HG02588 (cell line): ENCODE measurements at regions not wholly inside any gene's neighbourhood (a gene's known extent, or its start where the extent isn't known, plus 50 kb on each side); places are given as distances from the start of the nearest gene placed in this dataset.

Experiments used
- ATAC-seq: cut with Tn5 transposase; IDR thresholded peaks from one replicate; pipeline ENCODE4 v1.9.1; 2021; ENCODE audit warnings: mild to moderate bottlenecking, moderate library complexity; ENCODE audit not compliant: unreplicated experiment

DNA sequence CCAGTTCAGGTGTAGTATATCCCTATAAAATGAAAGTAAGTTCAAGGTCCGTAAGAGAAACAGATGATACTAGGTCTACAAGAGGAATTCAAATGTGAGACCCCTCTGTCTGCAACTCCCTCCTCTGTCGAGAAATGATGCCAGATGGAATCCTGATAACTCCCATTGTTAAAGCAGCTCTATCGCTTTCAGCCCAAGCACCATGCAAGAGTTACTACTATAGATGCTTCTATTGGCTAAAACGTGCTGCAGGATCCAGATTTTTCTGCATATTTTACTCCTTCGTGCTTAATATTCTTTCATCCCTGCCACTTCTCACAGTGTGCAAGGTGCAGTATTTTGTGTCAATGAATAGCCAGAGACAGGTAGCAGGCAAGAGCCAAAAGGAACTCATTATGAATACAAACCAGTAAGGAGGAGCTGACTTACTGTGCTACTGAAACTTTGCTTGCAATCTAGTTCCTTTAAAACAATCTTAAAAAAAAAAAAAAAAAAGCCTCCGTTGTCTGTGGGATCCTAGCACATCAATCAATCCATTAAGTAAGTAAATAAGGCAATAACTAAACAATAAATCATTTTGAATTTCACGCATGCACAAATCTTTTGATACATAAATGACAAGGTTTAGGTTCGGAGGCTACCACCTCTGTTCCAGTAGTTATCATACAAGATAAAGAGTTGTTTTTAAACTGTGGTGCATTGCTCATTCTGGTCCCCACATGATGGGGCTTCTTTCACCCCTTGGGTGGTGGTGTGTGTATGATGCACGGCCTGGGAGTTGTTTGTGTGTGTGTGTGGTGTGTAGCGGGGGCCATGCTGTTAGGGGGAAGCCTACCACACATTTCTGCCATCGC lies 151.1 kb upstream of the MPDZ start:
- no peak for ATAC-seq

GRCh38 chr9:13429301-13430190 lies 150.1 kb upstream of the MPDZ start:
- ATAC-seq, result no peak

DNA sequence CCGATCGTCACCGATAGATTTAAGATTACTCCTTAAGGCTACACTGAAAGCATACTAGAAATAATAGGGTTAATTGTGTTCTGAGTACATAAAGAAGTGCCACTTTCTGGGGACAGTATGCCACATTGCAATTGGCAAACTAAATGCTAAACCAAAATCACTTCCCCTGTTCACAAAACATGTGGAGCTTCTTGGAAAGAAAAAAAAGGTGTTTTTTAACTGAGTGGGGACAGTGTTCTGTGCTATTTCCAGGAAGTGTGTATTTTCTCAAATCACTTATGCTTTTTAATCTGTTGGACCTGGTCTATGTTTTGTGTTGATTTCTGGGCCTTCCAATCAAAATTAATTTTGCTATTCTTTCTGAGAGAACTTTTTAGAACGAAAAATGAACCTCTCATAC lies 149.3 kb upstream of the MPDZ start:
- ATAC-seq, result no peak

DNA sequence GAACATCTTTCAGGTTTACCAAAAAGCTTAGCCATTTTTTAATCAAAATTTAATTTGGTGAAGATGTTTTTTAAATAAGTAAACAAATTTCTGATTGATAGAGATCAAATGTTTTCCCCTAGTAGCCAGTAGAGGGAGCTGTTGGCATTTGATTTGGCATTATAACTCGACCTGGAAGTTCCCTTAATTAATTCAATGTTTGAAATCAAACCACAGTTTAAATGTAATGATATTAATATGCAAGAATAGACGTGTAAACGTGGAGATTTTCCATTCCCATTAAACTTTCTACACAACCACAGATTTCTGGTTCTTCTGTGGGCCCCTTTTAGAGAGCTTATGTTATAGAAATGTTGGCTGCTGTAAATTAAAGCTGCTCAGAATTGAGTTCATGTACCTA lies 148.1 kb upstream of the MPDZ start:
- ATAC-seq, result no peak

- no peak for ATAC-seq
Measured at GRCh38 chr9:13426606-13427005, 147.1 kb upstream of the MPDZ start.

GRCh38 chr9:13424872-13425271 lies 145.4 kb upstream of the MPDZ start:
- ATAC-seq, result no peak

DNA sequence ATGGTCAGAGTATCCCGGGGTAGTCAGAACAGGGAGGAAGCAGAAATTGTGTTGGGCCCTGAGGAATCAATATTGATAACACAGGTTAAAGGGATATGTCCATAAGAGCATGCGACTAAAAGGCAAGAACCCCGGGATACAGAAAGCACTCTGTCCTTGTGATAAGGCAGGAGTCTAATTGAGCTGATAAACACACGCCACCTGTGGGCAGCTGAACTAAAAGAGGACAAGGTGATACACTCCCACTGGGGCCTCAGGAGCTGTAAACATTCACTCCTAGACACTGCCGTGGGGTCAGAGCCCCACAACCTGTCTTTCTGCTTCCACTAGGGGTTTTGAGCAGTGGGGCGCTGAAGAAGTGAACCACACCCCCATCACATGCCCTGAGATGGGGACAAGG lies 144.7 kb upstream of the MPDZ start:
- ATAC-seq, result no peak

DNA sequence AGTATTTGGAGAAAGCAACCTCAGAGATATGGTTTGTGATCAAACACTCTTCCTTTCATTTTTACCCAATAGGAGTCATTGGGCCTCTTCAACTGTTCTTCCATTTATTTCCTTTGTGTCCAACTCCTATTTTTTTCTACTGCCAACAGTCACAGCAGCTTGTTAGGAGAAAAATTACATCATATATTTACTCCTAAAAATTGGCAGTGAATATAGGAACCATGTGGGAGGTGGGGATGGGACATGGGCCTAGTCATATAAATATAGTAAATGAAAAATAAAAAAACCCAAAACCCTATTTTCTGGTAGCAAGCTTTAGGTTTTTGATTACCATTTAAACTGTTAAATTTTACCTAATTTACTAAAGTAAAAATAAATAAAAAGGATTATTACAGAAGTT lies 134.9 kb upstream of the MPDZ start:
- no peak for ATAC-seq

DNA sequence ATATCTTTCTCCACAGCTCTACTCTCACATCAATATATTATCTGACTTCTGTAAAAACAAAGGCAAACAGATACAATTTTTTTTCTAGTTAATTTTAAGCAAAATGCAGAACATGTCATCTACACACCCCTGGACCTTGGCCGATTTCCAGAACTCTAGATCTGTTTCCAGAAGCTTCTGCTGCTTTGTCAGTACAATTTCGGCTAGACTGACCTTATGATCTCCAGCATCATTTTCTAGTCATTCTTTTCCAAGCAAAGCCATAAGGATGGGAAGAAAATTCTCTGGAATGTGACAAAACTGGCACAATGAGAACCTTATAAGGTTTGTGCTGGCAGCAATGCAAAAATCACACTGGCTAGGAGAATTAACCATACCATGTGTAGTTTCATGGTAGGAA lies 132.8 kb upstream of the MPDZ start:
- ATAC-seq, result no peak

DNA sequence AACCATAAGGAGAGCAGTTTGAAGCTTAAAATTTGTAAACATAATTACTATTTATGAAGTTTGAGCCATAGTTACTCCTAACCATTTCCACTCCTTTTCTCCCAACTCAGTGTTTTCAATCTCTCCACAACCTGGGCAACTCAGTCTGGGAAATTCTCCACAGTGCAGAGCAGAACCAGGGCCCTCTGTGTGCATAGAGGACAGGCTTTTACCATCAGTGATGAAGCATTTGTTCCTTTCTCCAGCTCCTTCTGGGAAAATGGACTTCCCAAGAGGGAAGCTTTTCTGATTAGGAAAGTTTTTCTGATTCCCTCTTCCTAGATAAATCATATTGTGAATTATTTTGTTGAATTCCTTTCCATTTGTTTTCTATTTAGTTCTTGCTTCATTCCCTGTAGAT lies 132.3 kb upstream of the MPDZ start:
- no peak for ATAC-seq

- no peak for ATAC-seq
Measured at GRCh38 chr9:13410566-13411031, 131.1 kb upstream of the MPDZ start.

DNA sequence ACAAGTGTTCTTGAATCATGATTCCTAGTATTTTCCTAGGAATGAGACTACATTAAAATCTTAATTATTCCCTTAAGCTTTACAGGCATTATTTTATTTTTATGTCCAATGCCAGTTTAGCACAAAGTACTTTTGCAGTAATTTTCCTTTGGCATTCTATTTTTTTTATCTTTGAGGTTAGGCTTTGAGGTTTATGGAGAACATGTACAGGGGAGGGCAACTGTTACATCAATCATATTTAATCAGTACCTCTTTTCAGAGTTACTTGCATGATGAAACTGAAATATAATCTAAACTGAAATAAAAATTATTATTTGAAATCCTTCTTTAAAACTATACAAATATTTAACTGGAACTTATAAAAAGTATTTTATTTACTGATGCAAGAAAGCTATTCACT lies 118.2 kb upstream of the MPDZ start:
- no peak for ATAC-seq

- ATAC-seq, result no peak
Measured at GRCh38 chr9:13397220-13397619, 117.7 kb upstream of the MPDZ start.

DNA sequence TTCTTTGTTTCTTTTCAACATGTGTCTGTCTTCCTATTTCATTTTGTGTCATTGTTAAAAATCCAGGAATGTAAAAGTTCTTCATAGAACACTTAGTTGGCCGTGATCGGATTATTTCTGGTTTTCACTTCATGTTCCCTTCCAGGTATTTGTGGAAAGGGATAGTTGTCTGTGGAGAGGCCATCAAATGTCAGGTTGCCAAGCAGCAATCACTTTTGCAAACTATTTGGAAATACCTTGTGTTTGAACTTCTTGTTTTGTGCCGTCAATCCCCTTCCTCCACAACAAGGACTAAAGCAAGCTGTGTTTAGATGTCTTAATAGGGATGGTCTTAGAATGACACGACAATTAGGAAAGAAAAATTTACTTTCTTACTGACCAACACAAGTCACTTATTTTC lies 116.9 kb upstream of the MPDZ start:
- no peak for ATAC-seq

DNA sequence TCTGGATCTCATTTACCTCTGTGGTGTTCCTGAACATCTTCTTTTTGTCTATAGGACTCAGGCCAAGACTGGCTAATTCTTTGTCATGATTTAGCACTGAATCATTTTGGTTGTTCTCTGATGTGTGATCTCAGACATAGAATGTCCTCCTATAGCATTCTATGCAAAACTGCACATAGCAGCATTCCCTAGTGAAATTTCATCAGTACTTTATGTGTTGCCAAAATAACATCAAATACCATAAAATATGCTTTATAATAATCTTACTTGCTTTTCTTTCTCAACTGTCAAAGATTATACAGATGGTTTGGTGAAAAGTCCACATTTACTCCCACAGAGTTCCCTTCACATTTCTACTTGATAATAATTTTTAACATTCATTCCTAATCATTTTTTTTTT lies 115.7 kb upstream of the MPDZ start:
- ATAC-seq, result no peak

GRCh38 chr9:13388157-13388556 lies 108.7 kb upstream of the MPDZ start:
- ATAC-seq, result no peak

- ATAC-seq, result no peak
Measured at GRCh38 chr9:13387734-13388067, 108.2 kb upstream of the MPDZ start.

GRCh38 chr9:13386935-13387733 lies 107.6 kb upstream of the MPDZ start:
- ATAC-seq, result no peak

DNA sequence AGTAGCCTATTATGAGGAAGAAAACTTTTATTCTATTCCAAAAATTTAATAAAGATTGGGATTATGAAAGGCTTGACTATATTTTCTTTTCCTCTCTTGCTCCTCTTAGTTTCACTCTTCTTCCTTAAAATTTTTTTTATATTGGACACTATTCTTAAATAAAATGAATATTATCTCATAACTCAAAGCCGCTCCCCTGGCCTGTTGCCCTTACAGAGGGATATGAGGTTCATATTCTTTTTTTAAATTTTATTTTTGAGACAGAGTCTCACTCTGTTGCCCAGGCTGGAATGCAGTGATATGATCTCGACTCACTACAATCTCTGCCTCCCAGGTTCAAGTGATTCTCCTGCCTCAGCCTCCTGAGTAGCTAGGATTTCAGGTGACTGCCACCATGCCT lies 106.8 kb upstream of the MPDZ start:
- ATAC-seq, result no peak

- ATAC-seq, result no peak
Measured at GRCh38 chr9:13383855-13384254, 104.4 kb upstream of the MPDZ start.

GRCh38 chr9:13383216-13383615 lies 103.7 kb upstream of the MPDZ start:
- ATAC-seq, result no peak
